Activated CD8-positive, alpha-beta T cell treated with anti-CD3 and anti-CD28 coated beads, Interleukin-2, amount 10 ng/mL, durations not matched to agents 7 days and 5 days (primary cell): ENCODE measurements at regions not wholly inside any gene's neighbourhood (a gene's known extent, or its start where the extent isn't known, plus 50 kb on each side); places are given as distances from the start of the nearest gene placed in this dataset.

ENCODE experiments used
- ATAC-seq: fragments of 150-1000 bp; cut with Tn5 transposase; one replicate; pipeline ENCODE4 v1.10.0; 2021; ENCODE audit warnings: moderate library complexity
- CTCF ChIA-PET: fragments of 350-600 bp; sonication (Branson Sonifier 250); formaldehyde crosslinking; loops from one replicate; lab custom pipeline; 2021; ENCODE audit warnings: antibody characterized with exemption; lab: Charles Lee
- POLR2A ChIA-PET: fragments of 350-600 bp; sonication (Branson Sonifier 250); formaldehyde crosslinking; loops from one replicate; lab custom pipeline; 2021; ENCODE audit warnings: antibody characterized with exemption; lab: Charles Lee
- DNase-seq: peaks from one replicate; pipeline ENCODE4 v3.0.0-alpha.2; 2020
- H3K27ac Mint-ChIP-seq: one replicate; pipeline ENCODE4 v1.8.0; 2021; ENCODE audit warnings: mild to moderate bottlenecking, mixed read lengths
- H3K27me3 Mint-ChIP-seq: one replicate; pipeline ENCODE4 v1.8.0; 2021; ENCODE audit warnings: low read depth, mixed read lengths
- H3K36me3 Mint-ChIP-seq: one replicate; pipeline ENCODE4 v1.8.0; 2021; ENCODE audit warnings: low read depth, mixed read lengths
- H3K4me1 Mint-ChIP-seq: one replicate; pipeline ENCODE4 v1.8.0; 2021; ENCODE audit warnings: low read depth, mixed read lengths
- H3K4me3 Mint-ChIP-seq: one replicate; pipeline ENCODE4 v1.8.0; 2021; ENCODE audit warnings: mild to moderate bottlenecking, mixed read lengths
- H3K9me3 Mint-ChIP-seq: one replicate; pipeline ENCODE4 v1.8.0; 2022; ENCODE audit warnings: mixed read lengths; ENCODE audit not compliant: insufficient read depth

DNA sequence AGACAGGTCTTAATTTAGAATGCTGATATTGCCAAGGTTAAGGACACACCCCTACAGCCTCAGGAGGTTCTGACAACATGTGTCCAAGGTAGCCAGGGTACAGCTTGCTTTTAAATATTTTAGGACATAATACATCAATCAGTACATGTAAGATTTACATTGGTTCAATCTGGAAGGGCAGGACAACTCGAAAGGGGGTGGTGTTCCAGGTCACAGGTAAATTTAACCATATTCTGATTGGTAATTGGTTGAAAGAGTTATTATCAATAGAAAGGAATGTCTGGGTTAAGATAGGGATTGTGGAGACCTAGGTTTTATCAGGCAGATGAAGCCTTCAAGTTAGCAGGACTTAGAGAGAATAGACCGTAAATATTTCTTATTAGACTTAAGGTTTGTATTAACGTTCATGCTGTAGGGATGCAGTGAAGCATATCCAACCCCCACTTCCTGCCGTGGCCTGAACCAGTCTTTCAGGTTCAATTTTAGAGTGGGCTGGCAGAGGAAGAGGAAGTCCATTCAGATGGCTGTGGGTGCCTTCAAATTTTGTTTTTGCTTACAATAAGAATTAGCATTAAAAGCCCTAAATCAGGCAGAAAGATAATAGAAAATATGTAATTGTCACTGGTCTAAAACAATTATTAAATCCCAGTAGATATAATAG lies 136.5 kb upstream of the GALNTL6 start:
- Mint-ChIP-seq H3K27ac (no peak overlapping the region), H3K4me1 (no peaks in the 10 kb centered on the region), H3K27me3 (no peaks in the 10 kb centered on the region), H3K4me3 (no peak overlapping the region), H3K36me3 (no peaks in the 10 kb centered on the region), H3K9me3 (peaks cover 6% of the 10 kb centered on the region)
- ATAC-seq = no peak
- CTCF ChIA-PET = no interaction called here
- no peak for DNase-seq
- POLR2A ChIA-PET = no interaction called here

DNA sequence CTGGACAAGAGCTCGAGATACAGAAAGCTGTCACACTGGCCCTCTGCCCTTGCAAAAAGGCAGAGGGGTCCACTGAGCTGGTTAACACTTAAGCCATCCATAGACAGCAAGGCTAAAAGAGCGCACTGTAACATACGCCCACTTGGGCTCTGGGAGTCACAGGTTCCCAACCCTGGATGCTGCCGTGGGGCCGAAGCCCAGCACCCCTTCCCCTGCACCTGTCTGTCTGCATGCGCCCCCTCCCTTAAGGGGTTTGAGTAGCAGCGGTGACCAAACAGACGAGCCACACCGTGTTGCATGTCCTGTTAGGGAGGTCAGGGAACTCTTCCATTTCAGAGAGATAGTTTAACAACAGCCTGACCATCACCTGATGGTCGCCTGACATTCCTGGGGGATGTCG lies 138.4 kb upstream of the GALNTL6 start:
- Mint-ChIP-seq H3K27me3 (no peaks in the 10 kb centered on the region), H3K4me3 (no peak overlapping the region), H3K4me1 (no peaks in the 10 kb centered on the region), H3K27ac (no peak overlapping the region), H3K9me3 (peaks cover 4% of the 10 kb centered on the region), H3K36me3 (no peaks in the 10 kb centered on the region)
- DNase-seq (no peak), ATAC-seq (no peak)
- CTCF ChIA-PET = no interaction called here
- POLR2A ChIA-PET = no interaction called here

DNA sequence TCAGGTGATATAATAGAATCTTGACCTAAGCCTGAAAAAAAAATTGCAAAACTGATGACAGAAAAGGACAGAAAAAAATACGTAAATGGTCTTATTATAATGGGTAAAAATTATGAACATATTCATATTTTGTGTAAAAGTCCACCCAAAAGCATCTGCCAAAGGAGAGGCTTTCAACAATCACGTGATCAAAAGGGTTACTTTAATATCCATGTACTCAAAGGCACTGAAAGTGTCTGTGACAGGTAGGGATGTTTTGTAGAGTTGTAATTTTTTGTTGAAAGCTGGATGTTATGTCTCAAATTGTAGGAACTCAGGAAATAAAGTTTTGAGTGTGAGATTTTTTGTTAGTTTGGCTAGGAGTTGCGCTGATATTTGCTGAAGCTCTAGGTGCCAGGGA lies 144.8 kb upstream of the GALNTL6 start:
- ATAC-seq (no peak), DNase-seq (no peak)
- Mint-ChIP-seq H3K27me3 (no peaks in the 10 kb centered on the region), H3K4me1 (no peaks in the 10 kb centered on the region), H3K4me3 (no peak overlapping the region), H3K9me3 (no peaks in the 10 kb centered on the region), H3K27ac (no peak overlapping the region), H3K36me3 (no peaks in the 10 kb centered on the region)
- ChIA-PET CTCF (no interaction called here), POLR2A (no interaction called here)

- H3K36me3 Mint-ChIP-seq = no peaks in the 10 kb centered on the region
- no peak for DNase-seq
- H3K4me1 Mint-ChIP-seq = no peaks in the 10 kb centered on the region
- no peak overlapping the region for H3K27ac Mint-ChIP-seq
- H3K27me3 Mint-ChIP-seq = no peaks in the 10 kb centered on the region
- CTCF ChIA-PET = no interaction called here
- no peak for ATAC-seq
- POLR2A ChIA-PET = no interaction called here
- H3K9me3 Mint-ChIP-seq = no peaks in the 10 kb centered on the region
- no peak overlapping the region for H3K4me3 Mint-ChIP-seq
Observed at GRCh38 chr4:171667906-171668305, 145.3 kb upstream of the GALNTL6 start.

DNA sequence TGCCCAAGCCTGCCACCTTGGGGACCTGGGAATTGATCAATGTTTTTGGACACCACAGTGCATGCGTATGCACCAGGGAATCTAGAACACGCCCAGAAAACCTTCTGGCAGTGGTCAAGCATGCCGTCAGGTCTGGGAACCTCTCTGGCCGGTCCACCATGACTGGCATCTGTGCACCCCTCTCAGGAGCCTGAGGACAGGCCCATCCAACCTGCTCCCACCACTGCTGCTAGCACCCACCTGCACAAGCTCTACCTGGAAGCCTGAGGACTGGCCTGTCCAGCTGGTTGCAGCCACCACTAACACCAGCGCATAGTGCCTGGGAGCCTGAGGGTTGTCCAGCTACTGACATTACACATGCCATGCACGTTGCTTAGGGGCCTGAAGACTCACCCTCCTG lies 162.1 kb upstream of the GALNTL6 start:
- no peak overlapping the region for H3K4me3 Mint-ChIP-seq

GRCh38 chr4:171650543-171650942 lies 162.7 kb upstream of the GALNTL6 start:
- DNase-seq = no peak
- Mint-ChIP-seq H3K36me3 (no peaks in the 10 kb centered on the region), H3K4me3 (no peak overlapping the region), H3K27ac (no peak overlapping the region), H3K4me1 (no peaks in the 10 kb centered on the region), H3K9me3 (peaks cover 8% of the 10 kb centered on the region), H3K27me3 (no peaks in the 10 kb centered on the region)
- POLR2A ChIA-PET = no interaction called here
- CTCF ChIA-PET = no interaction called here
- no peak for ATAC-seq

More for the DNA sequence above, 162.1 kb upstream of the GALNTL6 start:
- H3K9me3 Mint-ChIP-seq = peaks cover 8% of the 10 kb centered on the region
- ChIA-PET CTCF (no interaction called here), POLR2A (no interaction called here)
- no peaks in the 10 kb centered on the region for H3K36me3 Mint-ChIP-seq
- no peak for ATAC-seq
- no peaks in the 10 kb centered on the region for H3K27me3 Mint-ChIP-seq
- no peak for DNase-seq
- H3K27ac Mint-ChIP-seq = no peak overlapping the region
- H3K4me1 Mint-ChIP-seq = no peaks in the 10 kb centered on the region

DNA sequence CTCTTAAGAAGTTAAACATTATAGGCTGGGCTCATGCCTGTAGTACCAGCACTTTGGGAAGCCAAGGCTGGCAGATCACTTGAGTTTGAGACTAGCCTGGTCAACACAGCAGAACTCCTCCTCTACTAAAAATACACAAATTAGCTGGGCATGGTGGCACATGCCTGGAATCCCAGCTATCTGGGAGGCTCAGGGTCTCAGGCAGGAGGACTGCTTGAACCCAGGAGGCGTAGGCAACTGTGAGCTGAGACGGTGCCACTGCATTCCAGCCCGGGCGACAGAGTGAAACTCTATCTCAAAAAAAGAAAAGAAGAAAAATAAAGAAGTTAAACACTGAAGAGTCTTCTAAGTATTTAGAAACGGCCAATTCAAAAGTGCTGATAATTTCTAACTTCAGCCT lies 164.3 kb upstream of the GALNTL6 start:
- H3K4me3 Mint-ChIP-seq = no peak overlapping the region
- POLR2A ChIA-PET = no interaction called here
- H3K4me1 Mint-ChIP-seq = peaks cover 3% of the 10 kb centered on the region
- no peak overlapping the region for H3K27ac Mint-ChIP-seq
- ATAC-seq (no peak), DNase-seq (no peak)
- peaks cover 8% of the 10 kb centered on the region for H3K9me3 Mint-ChIP-seq
- H3K36me3 Mint-ChIP-seq = no peaks in the 10 kb centered on the region
- H3K27me3 Mint-ChIP-seq = no peaks in the 10 kb centered on the region
- CTCF ChIA-PET = no interaction called here

GRCh38 chr4:171646984-171647383 lies 166.2 kb upstream of the GALNTL6 start:
- H3K4me3 Mint-ChIP-seq = no peak overlapping the region
- H3K36me3 Mint-ChIP-seq = no peaks in the 10 kb centered on the region
- H3K9me3 Mint-ChIP-seq = peaks cover 12% of the 10 kb centered on the region
- H3K27ac Mint-ChIP-seq = no peak overlapping the region
- POLR2A ChIA-PET = no interaction called here
- no peaks in the 10 kb centered on the region for H3K27me3 Mint-ChIP-seq
- ATAC-seq = no peak
- CTCF ChIA-PET = no interaction called here
- no peak for DNase-seq
- peaks cover 4% of the 10 kb centered on the region for H3K4me1 Mint-ChIP-seq

GRCh38 chr4:171644430-171645057 lies 168.7 kb upstream of the GALNTL6 start:
- POLR2A ChIA-PET = no interaction called here
- ATAC-seq = peak; percentile 44
- CTCF ChIA-PET = no interaction called here

DNA sequence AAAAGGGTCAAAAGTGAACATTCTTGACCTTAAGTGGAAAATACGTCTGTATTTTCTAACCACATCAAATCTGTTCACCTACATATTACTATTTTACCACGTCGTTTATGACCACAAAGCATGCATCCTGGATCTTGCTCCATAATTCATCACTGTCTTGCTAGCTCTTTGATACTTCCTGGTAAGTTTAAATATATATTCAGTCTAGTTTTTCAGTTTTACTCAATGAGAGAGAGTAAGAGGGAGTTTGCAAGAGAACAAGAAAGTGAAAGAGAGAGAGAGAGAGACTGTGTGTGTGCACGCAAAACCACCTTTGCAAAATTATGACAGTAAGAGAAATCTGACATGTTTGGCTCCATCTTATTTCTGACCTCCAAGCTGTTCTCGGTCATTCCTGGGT lies 173.7 kb upstream of the GALNTL6 start:
- H3K27me3 Mint-ChIP-seq = no peaks in the 10 kb centered on the region
- no peaks in the 10 kb centered on the region for H3K36me3 Mint-ChIP-seq
- H3K4me1 Mint-ChIP-seq = peaks cover 16% of the 10 kb centered on the region
- no peak overlapping the region for H3K27ac Mint-ChIP-seq
- H3K4me3 Mint-ChIP-seq = no peak overlapping the region
- no peak for ATAC-seq
- DNase-seq = no peak
- CTCF ChIA-PET = no interaction called here
- peaks cover 6% of the 10 kb centered on the region for H3K9me3 Mint-ChIP-seq
- POLR2A ChIA-PET = no interaction called here

More at GRCh38 chr4:171644430-171645057, 168.7 kb upstream of the GALNTL6 start:
- Mint-ChIP-seq H3K36me3 (no peaks in the 10 kb centered on the region), H3K4me1 (peaks cover 13% of the 10 kb centered on the region), H3K27ac (no peak overlapping the region), H3K27me3 (no peaks in the 10 kb centered on the region), H3K9me3 (peaks cover 6% of the 10 kb centered on the region), H3K4me3 (no peak overlapping the region)
- DNase-seq = peak; percentile 30

DNA sequence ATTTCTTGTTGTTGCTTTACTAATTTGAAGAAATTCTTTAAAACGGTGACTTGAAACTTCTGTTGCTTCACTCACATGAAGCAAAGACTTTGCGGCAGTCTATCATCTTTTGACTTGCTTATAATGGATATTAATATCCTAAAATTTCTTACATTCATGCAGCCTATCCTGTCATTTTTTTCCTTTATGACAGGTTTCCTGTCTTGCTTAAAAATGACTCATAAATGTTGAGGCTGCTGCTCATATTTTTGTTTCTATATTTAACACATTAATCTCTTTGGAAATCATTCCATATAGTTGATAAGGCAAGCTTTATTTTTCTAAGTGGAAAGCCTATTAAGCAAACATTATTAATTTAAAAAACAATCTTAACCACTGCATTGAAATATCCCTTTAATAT lies 176.6 kb upstream of the GALNTL6 start:
- no peak for DNase-seq
- Mint-ChIP-seq H3K9me3 (no peaks in the 10 kb centered on the region), H3K27ac (no peak overlapping the region), H3K4me1 (peaks cover 15% of the 10 kb centered on the region), H3K27me3 (no peaks in the 10 kb centered on the region), H3K36me3 (no peaks in the 10 kb centered on the region), H3K4me3 (no peak overlapping the region)
- CTCF ChIA-PET = no interaction called here
- POLR2A ChIA-PET = no interaction called here
- ATAC-seq = no peak

GRCh38 chr4:171629737-171630136 lies 183.5 kb upstream of the GALNTL6 start:
- Mint-ChIP-seq H3K4me1 (no peaks in the 10 kb centered on the region), H3K27me3 (no peaks in the 10 kb centered on the region), H3K9me3 (peaks cover 3% of the 10 kb centered on the region), H3K36me3 (no peaks in the 10 kb centered on the region), H3K4me3 (no peak overlapping the region), H3K27ac (no peak overlapping the region)
- ChIA-PET CTCF (no interaction called here), POLR2A (no interaction called here)
- no peak for DNase-seq
- no peak for ATAC-seq

DNA sequence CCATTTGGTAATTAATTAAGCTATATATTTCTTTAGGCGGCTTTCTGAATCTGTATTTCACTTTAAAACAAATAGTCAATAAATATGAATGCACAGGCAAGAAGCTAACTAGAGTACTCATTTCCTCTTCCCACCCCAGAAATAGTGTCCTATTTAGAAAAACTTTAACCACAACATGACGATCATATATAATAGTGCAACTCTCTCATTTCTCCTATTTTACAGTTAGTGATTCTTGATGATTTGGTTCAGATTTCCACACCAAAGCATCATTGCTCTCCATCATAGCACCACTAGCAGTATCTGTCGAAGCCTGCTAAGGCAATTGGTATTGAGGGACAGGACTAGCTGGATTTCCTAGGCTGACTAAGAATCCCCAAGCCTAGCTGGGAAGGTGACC lies 184.0 kb upstream of the GALNTL6 start:
- H3K9me3 Mint-ChIP-seq = peaks cover 3% of the 10 kb centered on the region
- DNase-seq (no peak), ATAC-seq (no peak)
- ChIA-PET POLR2A (no interaction called here), CTCF (no interaction called here)
- no peak overlapping the region for H3K27ac Mint-ChIP-seq
- H3K4me1 Mint-ChIP-seq = no peaks in the 10 kb centered on the region
- no peaks in the 10 kb centered on the region for H3K27me3 Mint-ChIP-seq
- no peak overlapping the region for H3K4me3 Mint-ChIP-seq
- no peaks in the 10 kb centered on the region for H3K36me3 Mint-ChIP-seq
